Erythroblast (primary cell): ENCODE measurements at regions not wholly inside any gene's neighbourhood (a gene's known extent, or its start where the extent isn't known, plus 50 kb on each side); places are given as distances from the start of the nearest gene placed in this dataset.

Experiments
- GATA1 ChIP-seq: IDR thresholded peaks from 2 replicates; pipeline ENCODE4 v1.6.1; 2011; ENCODE audit warnings: low read depth, mild to moderate bottlenecking, control low read depth, low read length, moderate library complexity
- POLR2A ChIP-seq: IDR thresholded peaks from 2 replicates; pipeline ENCODE4 v1.6.1; 2011; ENCODE audit warnings: mild to moderate bottlenecking, low read length

DNA sequence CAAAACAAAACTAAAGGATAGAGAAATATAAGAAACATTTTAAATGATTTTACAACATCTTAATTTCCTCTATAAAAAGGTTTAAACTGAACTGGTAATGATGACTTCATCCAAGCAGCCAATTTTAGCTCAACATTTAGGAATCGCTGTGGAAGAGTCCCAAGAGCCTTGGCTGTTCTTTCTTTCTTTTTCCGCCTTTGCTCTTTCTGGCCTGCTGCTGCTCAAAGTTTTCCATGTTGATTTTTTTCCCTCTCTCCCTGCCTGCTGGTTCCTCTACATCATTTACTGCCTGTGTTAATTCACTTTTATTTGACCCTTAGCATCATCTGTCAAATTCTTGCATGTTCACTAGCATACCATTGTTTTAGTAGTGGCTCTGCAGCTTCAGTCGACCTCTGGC lies 146.9 kb downstream of the EVX1 start:
- TF ChIP-seq POLR2A (no peak), GATA1 (no peak)
